ENCODE measurements at regions not wholly inside any gene's neighbourhood (a gene's known extent, or its start where the extent isn't known, plus 50 kb on each side); places are given as distances from the start of the nearest gene placed in this dataset.

GRCh38 chr15:70440416-70441138, 322.8 kb downstream of the UACA start:
- Histone ChIP-seq H3K4me2 (ENCODE audit: low read length) (no peak overlapping the region), H3K9me3 (ENCODE audit: low read length) (no peaks in the 10 kb centered on the region), H2AFZ (ENCODE audit: low read depth, low read length) (no peak overlapping the region), H3F3A (ENCODE audit: insufficient read depth, low read length, poor library complexity, severe bottlenecking) (no peaks in the 10 kb centered on the region), H3K27me3 (ENCODE audit: insufficient read depth, low read depth, low read length) (no peaks in the 10 kb centered on the region), H4K20me1 (ENCODE audit: insufficient read depth) (no peaks in the 10 kb centered on the region), H3K4me3 (ENCODE audit: low read length) (no peak overlapping the region), H3K79me2 (replicated peaks; ENCODE audit: insufficient read depth, low read length) (no peaks in the 10 kb centered on the region), H3K9ac (ENCODE audit: low read length) (no peak overlapping the region), H3K36me3 (ENCODE audit: insufficient read depth, low read length) (no peaks in the 10 kb centered on the region), H3K27ac (ENCODE audit: low read length) (no peak overlapping the region), H3K9me2 (ENCODE audit: insufficient read depth, low read length) (no peaks in the 10 kb centered on the region)
- TF ChIP-seq CTCF (IDR thresholded peaks at IDR 0.05; ENCODE audit: poor library complexity, severe bottlenecking) (no peak), EZH2 (IDR thresholded peaks at IDR 0.05; ENCODE audit: borderline replicate concordance, insufficient read depth, low read length, poor library complexity, severe bottlenecking) (no peak), TAF1 (IDR thresholded peaks at IDR 0.05; ENCODE audit: low read depth) (no peak), POLR2AphosphoS5 (IDR thresholded peaks at IDR 0.05) (no peak), MXI1 (conservative IDR thresholded peaks at IDR 0.05; ENCODE audit: poor library complexity, severe bottlenecking) (no peak), SMC3 (conservative IDR thresholded peaks at IDR 0.05; ENCODE audit: poor library complexity) (no peak), REST (IDR thresholded peaks at IDR 0.05; ENCODE audit: borderline replicate concordance) (no peak), RAD21 (conservative IDR thresholded peaks at IDR 0.05) (no peak), EP300 (conservative IDR thresholded peaks at IDR 0.05; ENCODE audit: poor library complexity, severe bottlenecking) (no peak)

DNA sequence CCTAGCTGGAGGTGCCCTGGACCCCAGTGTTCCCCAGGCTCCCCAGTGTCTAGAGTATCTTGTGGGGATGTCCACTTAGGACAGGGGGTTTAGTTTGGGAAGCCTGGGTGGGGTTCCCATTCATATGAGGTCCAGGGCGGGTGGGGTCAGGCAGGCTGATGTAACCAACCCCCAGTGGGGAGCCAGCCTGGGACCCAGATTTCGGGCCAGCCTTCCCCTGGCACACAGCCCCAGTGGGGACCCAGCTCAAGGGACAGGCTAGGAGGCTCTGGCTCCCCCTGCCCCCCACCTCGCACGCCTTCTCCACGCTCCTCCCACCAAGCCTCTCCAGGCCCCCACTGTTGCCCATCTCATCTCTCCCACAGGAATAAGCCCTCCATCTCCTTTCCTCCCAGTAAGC, 323.5 kb downstream of the UACA start:
- Histone ChIP-seq H3F3A (ENCODE audit: insufficient read depth, low read length, poor library complexity, severe bottlenecking) (no peaks in the 10 kb centered on the region), H3K4me2 (ENCODE audit: low read length) (no peak overlapping the region), H3K9me2 (ENCODE audit: insufficient read depth, low read length) (no peaks in the 10 kb centered on the region), H3K27me3 (ENCODE audit: insufficient read depth, low read depth, low read length) (no peaks in the 10 kb centered on the region), H3K79me2 (replicated peaks; ENCODE audit: insufficient read depth, low read length) (no peaks in the 10 kb centered on the region), H3K4me3 (ENCODE audit: low read length) (no peak overlapping the region), H3K27ac (ENCODE audit: low read length) (no peak overlapping the region), H3K9me3 (ENCODE audit: low read length) (no peaks in the 10 kb centered on the region), H3K36me3 (ENCODE audit: insufficient read depth, low read length) (no peaks in the 10 kb centered on the region), H4K20me1 (ENCODE audit: insufficient read depth) (no peaks in the 10 kb centered on the region), H2AFZ (ENCODE audit: low read depth, low read length) (no peak overlapping the region), H3K9ac (ENCODE audit: low read length) (no peak overlapping the region)
- TF ChIP-seq EZH2 (IDR thresholded peaks at IDR 0.05; ENCODE audit: borderline replicate concordance, insufficient read depth, low read length, poor library complexity, severe bottlenecking) (no peak), POLR2AphosphoS5 (IDR thresholded peaks at IDR 0.05) (no peak), MXI1 (conservative IDR thresholded peaks at IDR 0.05; ENCODE audit: poor library complexity, severe bottlenecking) (no peak), TAF1 (IDR thresholded peaks at IDR 0.05; ENCODE audit: low read depth) (no peak), RAD21 (conservative IDR thresholded peaks at IDR 0.05) (no peak)

Measured in neural cell (in vitro differentiated cells).